ENCODE measurements at regions not wholly inside any gene's neighbourhood (a gene's known extent, or its start where the extent isn't known, plus 50 kb on each side); places are given as distances from the start of the nearest gene placed in this dataset.

DNA sequence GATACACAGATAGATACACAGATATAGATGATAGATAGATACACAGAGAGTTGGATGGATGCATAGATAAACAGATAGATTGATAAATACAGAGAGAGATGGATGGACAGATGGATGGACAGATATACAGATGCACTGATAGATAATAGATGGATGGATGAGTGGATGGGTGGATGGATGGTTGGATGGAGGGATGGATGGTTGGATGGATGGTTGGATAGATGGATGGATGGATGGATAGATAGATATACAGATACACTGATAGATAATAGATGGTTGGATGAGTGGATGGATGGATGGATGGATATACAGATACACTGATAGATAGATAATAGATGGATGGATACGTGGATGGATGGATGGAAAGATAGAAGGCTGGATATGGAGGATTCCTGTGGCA is 290.0 kb upstream of the SHH start:
- TF ChIP-seq, protein P1, sequence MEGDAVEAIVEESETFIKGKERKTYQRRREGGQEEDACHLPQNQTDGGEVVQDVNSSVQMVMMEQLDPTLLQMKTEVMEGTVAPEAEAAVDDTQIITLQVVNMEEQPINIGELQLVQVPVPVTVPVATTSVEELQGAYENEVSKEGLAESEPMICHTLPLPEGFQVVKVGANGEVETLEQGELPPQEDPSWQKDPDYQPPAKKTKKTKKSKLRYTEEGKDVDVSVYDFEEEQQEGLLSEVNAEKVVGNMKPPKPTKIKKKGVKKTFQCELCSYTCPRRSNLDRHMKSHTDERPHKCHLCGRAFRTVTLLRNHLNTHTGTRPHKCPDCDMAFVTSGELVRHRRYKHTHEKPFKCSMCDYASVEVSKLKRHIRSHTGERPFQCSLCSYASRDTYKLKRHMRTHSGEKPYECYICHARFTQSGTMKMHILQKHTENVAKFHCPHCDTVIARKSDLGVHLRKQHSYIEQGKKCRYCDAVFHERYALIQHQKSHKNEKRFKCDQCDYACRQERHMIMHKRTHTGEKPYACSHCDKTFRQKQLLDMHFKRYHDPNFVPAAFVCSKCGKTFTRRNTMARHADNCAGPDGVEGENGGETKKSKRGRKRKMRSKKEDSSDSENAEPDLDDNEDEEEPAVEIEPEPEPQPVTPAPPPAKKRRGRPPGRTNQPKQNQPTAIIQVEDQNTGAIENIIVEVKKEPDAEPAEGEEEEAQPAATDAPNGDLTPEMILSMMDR (IDR thresholded peaks at IDR 0.05), result no peak

DNA sequence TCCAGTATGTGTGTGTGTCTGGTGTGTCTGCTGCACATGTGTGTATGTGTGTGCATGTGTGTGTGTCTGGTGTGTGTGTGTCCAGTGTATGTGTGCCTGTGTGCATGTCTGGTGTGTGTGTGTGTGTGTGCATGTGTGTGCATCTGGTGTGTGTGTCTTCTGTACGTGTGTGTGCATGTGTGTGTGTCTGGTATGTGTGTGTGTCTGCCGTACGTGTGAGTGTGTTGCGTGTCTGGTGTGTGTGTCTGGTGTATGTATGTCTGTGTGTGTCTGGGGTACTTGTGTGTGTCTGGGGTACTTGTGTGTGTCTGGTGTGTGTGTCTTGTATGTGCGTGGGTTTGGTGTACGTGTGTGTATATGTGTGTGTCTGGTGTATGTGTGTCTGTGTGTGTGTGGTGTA is 289.1 kb upstream of the SHH start:
- TF ChIP-seq, protein P1 (IDR thresholded peaks at IDR 0.05), result no peak

DNA sequence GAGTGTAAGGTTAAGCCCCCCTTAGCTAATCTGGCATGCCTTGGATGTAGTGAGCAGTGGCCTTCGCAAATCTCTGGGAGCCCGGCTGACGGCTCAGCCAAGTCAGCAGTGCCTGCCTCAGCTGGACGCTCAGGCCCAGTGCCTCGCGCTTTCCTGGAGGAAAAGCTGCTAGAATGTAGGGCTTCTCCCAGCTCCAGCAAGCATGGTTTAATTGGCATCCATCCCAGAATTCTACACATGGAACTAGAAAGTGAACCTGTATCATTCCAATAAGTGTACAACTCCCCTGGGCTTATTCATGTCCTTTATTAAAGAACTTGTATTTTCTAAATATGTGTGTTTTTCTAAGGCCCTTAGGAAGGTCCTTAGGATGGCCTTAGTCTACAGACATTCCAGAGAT is 287.8 kb upstream of the SHH start:
- TF ChIP-seq, protein P1 (IDR thresholded peaks at IDR 0.05), result no peak

DNA sequence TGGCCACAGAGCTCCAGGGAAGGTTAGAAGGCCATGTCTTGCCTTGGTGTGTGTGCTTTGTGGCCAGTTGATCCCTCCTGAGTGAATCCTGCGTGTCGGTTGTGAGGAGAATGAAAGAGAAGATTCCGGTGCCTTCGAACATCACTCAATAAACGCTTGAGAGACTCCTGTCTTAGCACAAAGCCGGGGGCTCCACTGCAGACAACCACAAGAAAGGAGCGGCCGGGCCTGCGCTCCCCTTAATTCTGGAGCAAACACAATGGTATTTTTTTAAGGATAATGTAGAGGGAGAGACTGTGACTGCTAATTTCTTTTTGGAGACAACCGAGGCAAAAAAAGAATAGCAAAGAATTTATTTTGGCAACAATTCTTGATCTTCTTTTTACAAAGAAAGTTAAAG is 286.8 kb upstream of the SHH start:
- TF ChIP-seq, protein P1 (IDR thresholded peaks at IDR 0.05), result no peak

DNA sequence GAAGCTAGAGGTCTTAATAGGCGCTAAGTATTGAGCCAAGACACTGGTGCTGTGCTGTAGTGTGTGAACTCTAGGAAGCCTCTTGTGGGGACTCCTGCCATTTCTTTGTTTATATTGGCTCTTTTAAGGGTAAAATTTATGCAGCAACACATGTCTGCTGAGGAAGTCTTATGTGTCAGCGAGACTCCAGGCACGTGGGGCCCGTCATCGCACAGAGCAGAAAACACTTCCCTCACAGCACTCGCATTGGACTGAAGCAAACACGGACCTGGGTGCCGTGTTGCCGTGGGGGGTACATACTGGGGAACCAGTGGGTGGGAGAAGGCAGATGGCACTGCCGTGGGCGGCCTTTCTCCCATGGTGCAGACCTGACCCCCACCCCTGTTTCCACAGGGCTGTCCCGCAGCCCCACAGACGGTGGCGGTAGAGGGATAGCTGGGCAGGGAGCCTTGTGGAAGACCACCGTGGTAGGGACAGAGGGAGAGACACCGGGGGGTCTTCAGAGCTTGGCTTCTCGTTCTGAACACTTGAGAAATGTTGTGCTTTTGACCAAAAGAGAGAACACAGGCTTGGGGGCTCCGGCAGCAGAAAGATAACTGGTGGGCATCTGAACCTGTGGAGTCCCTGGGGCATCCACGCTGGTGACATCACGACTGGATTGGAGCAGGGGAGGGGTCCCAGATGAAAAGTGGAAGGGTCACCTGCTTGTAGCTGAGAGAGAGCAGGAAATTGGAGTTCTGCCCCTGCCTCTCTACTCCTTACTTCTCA is 284.7 kb upstream of the SHH start:
- TF ChIP-seq, protein P1 (IDR thresholded peaks at IDR 0.05), result no peak

DNA sequence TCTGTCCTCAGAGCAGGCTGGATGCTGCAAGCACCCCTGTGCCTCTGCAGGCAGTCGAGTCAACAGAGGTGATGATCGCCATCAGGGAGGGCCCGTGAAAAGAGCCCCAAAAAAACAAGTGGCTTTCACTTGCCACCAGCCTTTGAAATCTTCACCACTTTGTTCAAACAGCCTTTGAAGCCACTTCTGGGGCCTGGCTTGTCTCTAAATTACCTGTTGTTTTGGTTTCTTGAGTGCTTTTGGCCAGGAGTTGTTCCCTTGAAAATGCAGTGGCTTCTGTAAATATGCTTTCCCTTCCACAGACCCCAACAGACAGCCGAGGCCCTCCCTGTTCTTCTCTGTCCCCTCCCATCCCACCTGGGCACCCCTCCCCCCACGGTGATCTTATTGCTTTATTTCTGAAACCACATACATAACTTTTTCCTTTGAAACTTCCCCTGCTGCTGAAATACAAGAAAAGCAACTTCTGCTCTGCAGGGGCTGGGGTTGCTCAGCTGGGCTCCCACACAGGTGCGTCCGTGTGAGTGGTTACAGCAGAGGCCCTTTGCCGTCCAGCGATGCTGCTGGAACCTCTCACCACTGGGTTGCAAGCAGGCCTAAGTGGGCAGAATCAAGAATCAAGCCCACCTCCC is 283.8 kb upstream of the SHH start:
- TF ChIP-seq, protein P1 (IDR thresholded peaks at IDR 0.05), result no peak

DNA sequence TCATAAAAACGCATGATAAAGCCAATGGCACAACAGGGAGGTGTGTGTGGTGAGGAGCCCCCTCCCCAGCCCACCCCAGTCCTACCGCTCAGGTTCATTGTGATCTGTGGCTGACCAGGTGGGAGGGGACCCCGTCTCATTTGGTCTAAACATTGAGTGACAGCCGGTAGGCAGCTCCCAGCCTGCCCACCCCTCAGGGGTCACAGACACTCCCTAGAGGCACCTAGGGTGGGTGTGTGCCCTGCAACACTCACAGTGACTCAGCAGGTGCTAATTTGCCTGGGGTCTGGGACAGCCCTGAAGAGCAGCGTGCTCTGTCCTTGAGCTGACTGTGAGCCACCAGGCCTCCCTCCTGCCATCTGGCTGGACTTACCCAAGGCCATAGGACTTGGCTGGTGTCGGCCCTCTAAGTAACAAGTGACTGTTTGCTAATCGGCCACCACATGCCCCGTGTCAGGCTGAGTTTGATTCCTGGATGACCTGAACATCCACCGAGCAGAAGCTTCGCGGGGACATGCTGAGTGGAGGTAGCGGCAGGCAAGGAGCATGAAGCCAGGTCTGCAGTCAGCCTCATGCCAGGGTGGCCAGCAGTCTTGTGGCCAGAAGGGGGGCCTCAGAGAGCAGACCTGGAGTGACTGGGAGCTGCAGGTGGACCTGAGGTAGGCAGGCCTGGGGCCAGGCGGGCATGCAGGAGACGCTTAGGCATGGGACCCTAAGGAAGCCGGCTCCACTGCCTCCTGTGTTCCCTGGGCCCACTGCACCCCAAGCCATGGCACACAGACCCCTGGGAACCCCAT is 282.3 kb upstream of the SHH start:
- TF ChIP-seq, protein P1 (IDR thresholded peaks at IDR 0.05), result no peak
